Naive thymus-derived CD4-positive, alpha-beta T cell (primary cell): ENCODE measurements at regions not wholly inside any gene's neighbourhood (a gene's known extent, or its start where the extent isn't known, plus 50 kb on each side); places are given as distances from the start of the nearest gene placed in this dataset.

Experiments used
- ATAC-seq: fragments of 150-1000 bp; cut with Tn5 transposase; 2 replicates; pipeline ENCODE4 v1.10.0; 2021; ENCODE audit warnings: mild to moderate bottlenecking, moderate library complexity
- CTCF ChIA-PET: fragments of 350-600 bp; sonication (Branson Sonifier 250); formaldehyde crosslinking; loops from one replicate; lab custom pipeline; 2021; ENCODE audit warnings: antibody characterized with exemption; lab: Charles Lee
- POLR2A ChIA-PET: fragments of 350-600 bp; sonication (Branson Sonifier 250); formaldehyde crosslinking; loops from one replicate; lab custom pipeline; 2021; ENCODE audit warnings: antibody characterized with exemption, inconsistent platforms; lab: Charles Lee
- DNase-seq, 9 donors: peaks; one replicate each; pipeline versions ENCODE4 v3.0.0 to v3.0.0-alpha.2; 2020 to 2022; ENCODE audit warnings: mixed read lengths in 1 of 9
- H3K27ac ChIP-seq: one replicate; pipeline ENCODE4 v1.7.0; 2013; ENCODE audit warnings: mild to moderate bottlenecking, low read depth, low read length, moderate library complexity
- H3K27me3 ChIP-seq, 2 donors: one replicate each; pipeline ENCODE4 v1.7.0; 2013; ENCODE audit warnings: low read length in 2 of 2, mild to moderate bottlenecking in 2 of 2, moderate library complexity in 2 of 2; ENCODE audit not compliant: control insufficient read depth in 2 of 2, insufficient read depth in 2 of 2
- H3K36me3 ChIP-seq, 3 experiments: 1 replicate in 2 of 3; 2 replicates in 1 of 3; pipeline ENCODE4 v1.7.0; 2013; ENCODE audit warnings: low read length in 3 of 3, mild to moderate bottlenecking in 3 of 3, moderate library complexity in 1 of 3; ENCODE audit not compliant: insufficient read depth in 3 of 3, control insufficient read depth in 2 of 3
- H3K4me1 ChIP-seq, 2 donors: one replicate each; pipeline ENCODE4 v1.7.0; 2013; ENCODE audit warnings: low read length in 2 of 2, mild to moderate bottlenecking in 2 of 2, moderate library complexity in 1 of 2; ENCODE audit not compliant: control insufficient read depth in 2 of 2, insufficient read depth in 2 of 2
- H3K4me3 ChIP-seq: 2 replicates; pipeline ENCODE4 v1.7.0; 2013; ENCODE audit warnings: mild to moderate bottlenecking, low read length
- H3K9me3 ChIP-seq, 3 experiments: 1 replicate in 2 of 3; 2 replicates in 1 of 3; pipeline ENCODE4 v1.7.0; 2013; ENCODE audit warnings: low read length in 3 of 3; ENCODE audit not compliant: control insufficient read depth in 2 of 3
- H3K27ac Mint-ChIP-seq, 9 donors: one replicate each; pipeline ENCODE4 v1.8.0; 2020 to 2022; ENCODE audit warnings: mixed read lengths in 9 of 9, mild to moderate bottlenecking in 8 of 9, moderate library complexity in 5 of 9, inconsistent platforms in 2 of 9
- H3K27me3 Mint-ChIP-seq, 5 donors: one replicate each; pipeline ENCODE4 v1.8.0; 2021 to 2022; ENCODE audit warnings: mixed read lengths in 5 of 5, mild to moderate bottlenecking in 1 of 5
- H3K36me3 Mint-ChIP-seq, 5 donors: one replicate each; pipeline ENCODE4 v1.8.0; 2020 to 2022; ENCODE audit warnings: mixed read lengths in 5 of 5, mild to moderate bottlenecking in 3 of 5, inconsistent platforms in 1 of 5
- H3K4me1 Mint-ChIP-seq, 7 donors: one replicate each; pipeline ENCODE4 v1.8.0; 2020 to 2022; ENCODE audit warnings: mixed read lengths in 7 of 7, mild to moderate bottlenecking in 3 of 7, inconsistent platforms in 1 of 7
- H3K4me3 Mint-ChIP-seq, 10 donors: one replicate each; pipeline ENCODE4 v1.8.0; 2020 to 2022; ENCODE audit warnings: mild to moderate bottlenecking in 10 of 10, mixed read lengths in 10 of 10, moderate library complexity in 6 of 10, inconsistent platforms in 2 of 10
- H3K9me3 Mint-ChIP-seq, 11 donors: one replicate each; pipeline ENCODE4 v1.8.0; 2020 to 2022; ENCODE audit warnings: mixed read lengths in 11 of 11, mild to moderate bottlenecking in 4 of 11, inconsistent platforms in 1 of 11, moderate library complexity in 1 of 11
- intact Hi-C, 2 donors: fragments of 100-400 bp; cut with micrococcal nuclease; formaldehyde crosslinking; loops; one replicate each; pipeline ENCODE4 v1.15.1; 2023

GRCh38 chr3:193119926-193120325 lies 121.1 kb upstream of the PLAAT1 start:
- no peaks in the 10 kb centered on the region for H3K9me3 ChIP-seq
- no peak for ATAC-seq
- DNase-seq = no peak
- Mint-ChIP-seq H3K4me1 (no peaks in the 10 kb centered on the region), H3K9me3 (peaks cover 0 to 5% (median 0%) of the 10 kb centered on the region in 11 donors), H3K4me3 (no peak overlapping the region), H3K36me3 (no peaks in the 10 kb centered on the region), H3K27me3 (peaks cover 6 to 13% (median 10%) of the 10 kb centered on the region in 5 donors), H3K27ac (peak overlapping the region in 1 of 9 donors; percentile 47)
- intact Hi-C loops = no loop called here
- no peaks in the 10 kb centered on the region for H3K4me1 ChIP-seq
- H3K27me3 ChIP-seq = peaks cover 0 to 2% of the 10 kb centered on the region in 2 donors
- ChIA-PET CTCF (no interaction called here), POLR2A (no interaction called here)
- H3K27ac ChIP-seq = no peak overlapping the region
- H3K36me3 ChIP-seq = no peaks in the 10 kb centered on the region
- H3K4me3 ChIP-seq = no peak overlapping the region

- H3K36me3 Mint-ChIP-seq = no peaks in the 10 kb centered on the region
These were observed 116.2 kb upstream of the PLAAT1 start for GRCh38 chr3:193124861-193125260.

GRCh38 chr3:193129607-193130006 lies 111.4 kb upstream of the PLAAT1 start:
- H3K4me3 ChIP-seq = no peak overlapping the region
- H3K27me3 ChIP-seq = peaks cover 0 to 3% of the 10 kb centered on the region in 2 donors
- Mint-ChIP-seq H3K27ac (no peak overlapping the region), H3K9me3 (peaks cover 0 to 4% (median 0%) of the 10 kb centered on the region in 11 donors), H3K4me3 (no peak overlapping the region), H3K27me3 (peaks cover 8 to 33% (median 17%) of the 10 kb centered on the region in 5 donors), H3K36me3 (no peaks in the 10 kb centered on the region), H3K4me1 (no peaks in the 10 kb centered on the region)
- no peak overlapping the region for H3K27ac ChIP-seq
- ChIA-PET CTCF (no interaction called here), POLR2A (no interaction called here)
- no peak for DNase-seq
- no peaks in the 10 kb centered on the region for H3K9me3 ChIP-seq
- H3K36me3 ChIP-seq = no peaks in the 10 kb centered on the region
- ATAC-seq = no peak
- intact Hi-C loops = no loop called here
- H3K4me1 ChIP-seq = no peaks in the 10 kb centered on the region

More at GRCh38 chr3:193124861-193125260, 116.2 kb upstream of the PLAAT1 start:
- Mint-ChIP-seq H3K4me3 (no peak overlapping the region), H3K27me3 (peaks cover 0 to 29% (median 7%) of the 10 kb centered on the region in 5 donors), H3K9me3 (peaks cover 0 to 4% (median 0%) of the 10 kb centered on the region in 11 donors), H3K27ac (no peak overlapping the region), H3K4me1 (no peaks in the 10 kb centered on the region)
- Histone ChIP-seq H3K27ac (no peak overlapping the region), H3K9me3 (no peaks in the 10 kb centered on the region), H3K4me3 (no peak overlapping the region), H3K27me3 (no peaks in the 10 kb centered on the region), H3K36me3 (no peaks in the 10 kb centered on the region), H3K4me1 (no peaks in the 10 kb centered on the region)
- ChIA-PET CTCF (no interaction called here), POLR2A (no interaction called here)
- intact Hi-C loops = no loop called here
- DNase-seq = no peak
- ATAC-seq = no peak

GRCh38 chr3:193130576-193130975 lies 110.4 kb upstream of the PLAAT1 start:
- H3K4me3 Mint-ChIP-seq = no peak overlapping the region
- no peaks in the 10 kb centered on the region for H3K36me3 Mint-ChIP-seq
- POLR2A ChIA-PET = no interaction called here
- ATAC-seq = no peak
- no peak overlapping the region for H3K27ac Mint-ChIP-seq
- intact Hi-C loops = no loop called here
- no peak overlapping the region for H3K27ac ChIP-seq
- H3K27me3 ChIP-seq = peaks cover 0 to 3% of the 10 kb centered on the region in 2 donors
- no peaks in the 10 kb centered on the region for H3K4me1 ChIP-seq
- no peaks in the 10 kb centered on the region for H3K36me3 ChIP-seq
- peaks cover 0 to 4% (median 0%) of the 10 kb centered on the region in 11 donors for H3K9me3 Mint-ChIP-seq
- H3K4me1 Mint-ChIP-seq = no peaks in the 10 kb centered on the region
- H3K4me3 ChIP-seq = no peak overlapping the region
- DNase-seq = no peak
- CTCF ChIA-PET = no interaction called here
- H3K27me3 Mint-ChIP-seq = peaks cover 8 to 37% (median 22%) of the 10 kb centered on the region in 5 donors
- no peaks in the 10 kb centered on the region for H3K9me3 ChIP-seq

- Mint-ChIP-seq H3K36me3 (no peaks in the 10 kb centered on the region), H3K9me3 (peaks cover 0 to 4% (median 0%) of the 10 kb centered on the region in 11 donors), H3K4me1 (no peaks in the 10 kb centered on the region), H3K4me3 (no peak overlapping the region), H3K27me3 (peaks cover 8 to 36% (median 15%) of the 10 kb centered on the region in 5 donors), H3K27ac (no peak overlapping the region)
- Histone ChIP-seq H3K9me3 (no peaks in the 10 kb centered on the region), H3K36me3 (no peaks in the 10 kb centered on the region), H3K4me1 (no peaks in the 10 kb centered on the region), H3K27me3 (peaks cover 0 to 3% of the 10 kb centered on the region in 2 donors), H3K4me3 (no peak overlapping the region), H3K27ac (no peak overlapping the region)
- ChIA-PET POLR2A (no interaction called here), CTCF (no interaction called here)
- no peak for DNase-seq
- intact Hi-C loops = no loop called here
- no peak for ATAC-seq
These were observed 108.8 kb upstream of the PLAAT1 start for GRCh38 chr3:193132241-193132640.

- Histone ChIP-seq H3K27me3 (peaks cover 0 to 3% of the 10 kb centered on the region in 2 donors), H3K4me3 (no peak overlapping the region), H3K4me1 (no peaks in the 10 kb centered on the region), H3K27ac (no peak overlapping the region), H3K9me3 (no peaks in the 10 kb centered on the region), H3K36me3 (no peaks in the 10 kb centered on the region)
- Mint-ChIP-seq H3K36me3 (no peaks in the 10 kb centered on the region), H3K4me1 (no peaks in the 10 kb centered on the region), H3K9me3 (peaks cover 0 to 4% (median 0%) of the 10 kb centered on the region in 11 donors), H3K27ac (no peak overlapping the region), H3K27me3 (peaks cover 8 to 42% (median 15%) of the 10 kb centered on the region in 5 donors), H3K4me3 (no peak overlapping the region)
- DNase-seq = no peak
- CTCF ChIA-PET = no interaction called here
- no peak for ATAC-seq
- intact Hi-C loops = no loop called here
- POLR2A ChIA-PET = no interaction called here
These were observed 108.1 kb upstream of the PLAAT1 start for GRCh38 chr3:193132964-193133363.

GRCh38 chr3:193134856-193135255 lies 106.2 kb upstream of the PLAAT1 start:
- peaks cover 0 to 6% (median 0%) of the 10 kb centered on the region in 5 donors for H3K36me3 Mint-ChIP-seq
- DNase-seq (no peak), ATAC-seq (no peak)
- H3K27me3 Mint-ChIP-seq = peaks cover 8 to 32% (median 20%) of the 10 kb centered on the region in 5 donors
- Histone ChIP-seq H3K36me3 (no peaks in the 10 kb centered on the region), H3K27ac (no peak overlapping the region), H3K4me1 (no peaks in the 10 kb centered on the region), H3K27me3 (peaks cover 0 to 3% of the 10 kb centered on the region in 2 donors), H3K4me3 (no peak overlapping the region), H3K9me3 (no peaks in the 10 kb centered on the region)
- H3K9me3 Mint-ChIP-seq = peaks cover 0 to 11% (median 3%) of the 10 kb centered on the region in 11 donors
- CTCF ChIA-PET = no interaction called here
- no peaks in the 10 kb centered on the region for H3K4me1 Mint-ChIP-seq
- intact Hi-C loops = no loop called here
- no peak overlapping the region for H3K4me3 Mint-ChIP-seq
- POLR2A ChIA-PET = no interaction called here
- no peak overlapping the region for H3K27ac Mint-ChIP-seq
